Trophoblast cell (in vitro differentiated cells and primary cell): ENCODE measurements at regions not wholly inside any gene's neighbourhood (a gene's known extent, or its start where the extent isn't known, plus 50 kb on each side); places are given as distances from the start of the nearest gene placed in this dataset.

Source experiments
- DNase-seq, 2 donors: peaks; one replicate each; pipeline ENCODE4 v3.0.0-alpha.2; 2016
- H2AFZ ChIP-seq: 2 replicates; pipeline ENCODE4 v1.6.1; 2013; ENCODE audit warnings: low read length, moderate library complexity, mild to moderate bottlenecking; ENCODE audit not compliant: insufficient read depth, poor library complexity
- H2AK5ac ChIP-seq: 2 replicates; pipeline ENCODE4 v1.6.1; 2013; ENCODE audit warnings: mild to moderate bottlenecking, low read length
- H2BK120ac ChIP-seq: 2 replicates; pipeline ENCODE4 v1.6.1; 2013; ENCODE audit warnings: low read length, mild to moderate bottlenecking, moderate library complexity; ENCODE audit not compliant: insufficient read depth, poor library complexity
- H2BK12ac ChIP-seq: 2 replicates; pipeline ENCODE4 v1.6.1; 2013; ENCODE audit warnings: mild to moderate bottlenecking, low read length, moderate library complexity
- H2BK5ac ChIP-seq: 2 replicates; pipeline ENCODE4 v1.6.1; 2013; ENCODE audit warnings: low read length, low read depth, moderate library complexity, mild to moderate bottlenecking; ENCODE audit not compliant: poor library complexity
- H3K14ac ChIP-seq: 2 replicates; pipeline ENCODE4 v1.6.1; 2013; ENCODE audit warnings: mild to moderate bottlenecking, low read length
- H3K18ac ChIP-seq: 2 replicates; pipeline ENCODE4 v1.6.1; 2013; ENCODE audit warnings: mild to moderate bottlenecking, low read length
- H3K23ac ChIP-seq: 2 replicates; pipeline ENCODE4 v1.6.1; 2013; ENCODE audit warnings: low read length
- H3K27ac ChIP-seq: 2 replicates; pipeline ENCODE4 v1.5.1; 2013; ENCODE audit warnings: low read depth, mild to moderate bottlenecking, inconsistent platforms, low read length, moderate library complexity
- H3K27me3 ChIP-seq: 2 replicates; pipeline ENCODE4 v1.6.1; 2013; ENCODE audit warnings: inconsistent platforms, mild to moderate bottlenecking, low read length, moderate library complexity; ENCODE audit not compliant: insufficient read depth
- H3K36me3 ChIP-seq, 2 experiments: 1 replicate in 1 of 2; 2 replicates in 1 of 2; pipeline ENCODE4 v1.6.1; 2013; ENCODE audit warnings: low read length in 2 of 2, mild to moderate bottlenecking in 2 of 2, moderate library complexity in 1 of 2; ENCODE audit not compliant: insufficient read depth in 2 of 2, control insufficient read depth in 1 of 2
- H3K4ac ChIP-seq: 2 replicates; pipeline ENCODE4 v1.6.1; 2013; ENCODE audit warnings: low read depth, mild to moderate bottlenecking, low read length, moderate library complexity
- H3K4me1 ChIP-seq, 2 experiments: 1 replicate in 1 of 2; 2 replicates in 1 of 2; pipeline ENCODE4 v1.6.1; 2013; ENCODE audit warnings: low read length in 2 of 2, mild to moderate bottlenecking in 2 of 2, moderate library complexity in 1 of 2; ENCODE audit not compliant: insufficient read depth in 2 of 2, control insufficient read depth in 1 of 2
- H3K4me2 ChIP-seq: 2 replicates; pipeline ENCODE4 v1.6.1; 2013; ENCODE audit warnings: inconsistent platforms, mild to moderate bottlenecking, low read length, moderate library complexity
- H3K4me3 ChIP-seq: 2 replicates; pipeline ENCODE4 v1.5.1; 2013; ENCODE audit warnings: mild to moderate bottlenecking, low read depth, low read length, inconsistent platforms
- H3K79me1 ChIP-seq: one replicate; pipeline ENCODE4 v1.6.1; 2013; ENCODE audit warnings: low read length
- H3K79me2 ChIP-seq: 2 replicates; pipeline ENCODE4 v1.6.1; 2013; ENCODE audit warnings: low read length, mild to moderate bottlenecking; ENCODE audit not compliant: control insufficient read depth, insufficient read depth, poor library complexity
- H3K9ac ChIP-seq: 2 replicates; pipeline ENCODE4 v1.6.1; 2013; ENCODE audit warnings: mild to moderate bottlenecking, low read length
- H3K9me3 ChIP-seq: 2 replicates; pipeline ENCODE4 v1.6.1; 2013; ENCODE audit warnings: low read depth, mild to moderate bottlenecking, control low read depth, inconsistent platforms, low read length; ENCODE audit not compliant: insufficient read depth
- H4K12ac ChIP-seq: 2 replicates; pipeline ENCODE4 v1.6.1; 2013; ENCODE audit warnings: low read depth, mild to moderate bottlenecking, low read length, moderate library complexity
- H4K8ac ChIP-seq: 2 replicates; pipeline ENCODE4 v1.6.1; 2013; ENCODE audit warnings: low read depth, mild to moderate bottlenecking, low read length, moderate library complexity
- H4K91ac ChIP-seq: one replicate; pipeline ENCODE4 v1.6.1; 2013; ENCODE audit warnings: low read depth, mild to moderate bottlenecking, low read length, moderate library complexity
- WGBS: extraction: QIAGEN DNeasy Blood & Tissue Kit; methylation state at CpG from one replicate; pipeline ENCODE4 v1.1.7; 2013; ENCODE audit warnings: missing lambda C conversion rate; ENCODE audit not compliant: insufficient read length, insufficient coverage; ENCODE audit errors: extremely low coverage; 5-methylcytosine and 5-hydroxymethylcytosine counted together

- no peak overlapping the region for H3K27ac ChIP-seq
- H4K8ac ChIP-seq = no peak overlapping the region
- H3K79me2 ChIP-seq = no peaks in the 10 kb centered on the region
- H2AK5ac ChIP-seq = no peak overlapping the region
- no peak overlapping the region for H4K91ac ChIP-seq
- no peak overlapping the region for H2BK120ac ChIP-seq
- H3K18ac ChIP-seq = no peak overlapping the region
- no peaks in the 10 kb centered on the region for H3K27me3 ChIP-seq
- H4K12ac ChIP-seq = no peak overlapping the region
- H3K79me1 ChIP-seq = no peaks in the 10 kb centered on the region
- no peaks in the 10 kb centered on the region for H3K36me3 ChIP-seq
- no peak overlapping the region for H3K14ac ChIP-seq
- no peaks in the 10 kb centered on the region for H3K9me3 ChIP-seq
- no peaks in the 10 kb centered on the region for H3K4me1 ChIP-seq
- H3K9ac ChIP-seq = no peak overlapping the region
- no peak overlapping the region for H3K4ac ChIP-seq
- H3K4me3 ChIP-seq = no peak overlapping the region
- no peak overlapping the region for H2AFZ ChIP-seq
- no peak overlapping the region for H3K23ac ChIP-seq
- no peak overlapping the region for H3K4me2 ChIP-seq
- no CpG with 5 or more reads among the region's 4 CpGs for WGBS
- H2BK5ac ChIP-seq = no peak overlapping the region
- DNase-seq = no peak
- no peak overlapping the region for H2BK12ac ChIP-seq
Observed at GRCh38 chr12:125221602-125222001, 156.4 kb downstream of the AACS start.

DNA sequence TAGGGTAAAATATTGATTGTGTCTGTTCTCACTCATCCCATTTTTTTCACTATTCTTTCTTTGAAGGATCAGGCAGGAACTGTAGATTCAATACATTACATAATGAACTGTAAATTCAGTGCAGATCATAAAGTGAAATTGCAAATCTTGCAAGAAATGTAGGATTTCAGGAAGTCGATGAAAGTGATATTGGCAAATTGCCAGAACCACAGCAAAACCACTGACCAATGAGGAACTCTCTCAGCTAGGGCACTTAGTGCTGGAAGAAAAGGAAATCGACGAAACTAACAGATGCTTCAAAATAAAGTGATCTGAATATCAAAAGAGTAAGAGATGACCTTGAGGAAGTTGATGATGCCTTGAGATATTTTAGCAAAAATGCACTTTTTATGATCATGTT is 157.6 kb downstream of the AACS start:
- H3K4me2 ChIP-seq = no peak overlapping the region
- no peaks in the 10 kb centered on the region for H3K27me3 ChIP-seq
- H2AFZ ChIP-seq = no peak overlapping the region
- H3K4me1 ChIP-seq = no peaks in the 10 kb centered on the region
- no peak overlapping the region for H2BK120ac ChIP-seq
- no peak overlapping the region for H3K4me3 ChIP-seq
- no peak overlapping the region for H2BK12ac ChIP-seq
- H2AK5ac ChIP-seq = no peak overlapping the region
- H3K14ac ChIP-seq = no peak overlapping the region
- H3K79me1 ChIP-seq = no peaks in the 10 kb centered on the region
- H3K27ac ChIP-seq = no peak overlapping the region
- H3K18ac ChIP-seq = no peak overlapping the region
- peaks cover 2% of the 10 kb centered on the region for H3K9me3 ChIP-seq
- H4K91ac ChIP-seq = no peak overlapping the region
- H3K79me2 ChIP-seq = no peaks in the 10 kb centered on the region
- no peak overlapping the region for H4K8ac ChIP-seq
- no peak overlapping the region for H3K4ac ChIP-seq
- H4K12ac ChIP-seq = no peak overlapping the region
- DNase-seq = peak in 1 of 2 donors; percentile 4
- WGBS = no CpG with 5 or more reads among the region's 3 CpGs
- no peak overlapping the region for H3K9ac ChIP-seq
- no peak overlapping the region for H2BK5ac ChIP-seq
- no peaks in the 10 kb centered on the region for H3K36me3 ChIP-seq
- H3K23ac ChIP-seq = no peak overlapping the region

DNA sequence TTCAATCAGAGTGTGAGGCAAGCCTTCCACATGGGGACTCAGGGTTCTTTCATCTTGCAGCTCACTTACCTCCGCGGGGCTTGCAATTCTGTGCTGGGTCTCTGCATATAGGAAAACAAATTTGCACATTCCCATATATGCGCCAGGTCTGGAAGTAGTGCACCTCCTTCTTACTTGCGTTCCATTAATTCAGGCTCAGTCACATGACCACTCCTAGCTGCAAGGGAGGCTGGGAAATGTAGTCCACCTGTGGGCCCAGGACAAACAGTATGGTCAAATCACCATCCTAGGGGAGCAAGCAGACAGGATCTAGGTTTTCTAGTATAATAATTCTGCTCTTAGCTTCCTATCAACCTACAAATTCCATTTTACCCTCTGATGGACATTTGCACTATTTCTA is 160.4 kb downstream of the AACS start:
- WGBS = no CpG with 5 or more reads among the region's 4 CpGs
- Histone ChIP-seq H3K79me1 (no peaks in the 10 kb centered on the region), H3K9ac (no peak overlapping the region), H2BK120ac (no peak overlapping the region), H2BK12ac (no peak overlapping the region), H3K9me3 (peaks cover 2% of the 10 kb centered on the region), H2AK5ac (no peak overlapping the region), H3K36me3 (no peaks in the 10 kb centered on the region), H2BK5ac (no peak overlapping the region), H3K27me3 (no peaks in the 10 kb centered on the region), H3K14ac (no peak overlapping the region), H2AFZ (no peak overlapping the region), H3K79me2 (no peaks in the 10 kb centered on the region), H4K12ac (no peak overlapping the region), H3K23ac (no peak overlapping the region), H4K91ac (no peak overlapping the region), H4K8ac (no peak overlapping the region), H3K4me1 (no peaks in the 10 kb centered on the region), H3K4ac (no peak overlapping the region), H3K4me2 (no peak overlapping the region), H3K4me3 (no peak overlapping the region), H3K18ac (no peak overlapping the region), H3K27ac (no peak overlapping the region)
- DNase-seq = no peak

- H3K4ac ChIP-seq = no peak overlapping the region
- no peak overlapping the region for H2AK5ac ChIP-seq
Observed at GRCh38 chr12:125228519-125229260, 163.5 kb downstream of the AACS start.

More at GRCh38 chr12:125228519-125229260, 163.5 kb downstream of the AACS start:
- Histone ChIP-seq H3K4me3 (no peak overlapping the region), H2BK12ac (no peak overlapping the region), H3K23ac (no peak overlapping the region), H3K27me3 (no peaks in the 10 kb centered on the region), H4K8ac (no peak overlapping the region), H3K9me3 (peaks cover 2% of the 10 kb centered on the region), H3K18ac (no peak overlapping the region), H3K9ac (no peak overlapping the region), H2AFZ (no peak overlapping the region), H2BK120ac (no peak overlapping the region), H3K79me2 (no peaks in the 10 kb centered on the region), H4K91ac (no peak overlapping the region), H3K27ac (no peak overlapping the region), H2BK5ac (no peak overlapping the region), H3K4me1 (no peaks in the 10 kb centered on the region), H3K4me2 (no peak overlapping the region), H3K36me3 (no peaks in the 10 kb centered on the region), H3K14ac (no peak overlapping the region), H3K79me1 (no peaks in the 10 kb centered on the region), H4K12ac (no peak overlapping the region)
- WGBS = no CpG with 5 or more reads among the region's 18 CpGs
- DNase-seq = no peak
